ENCODE measurements at regions not wholly inside any gene's neighbourhood (a gene's known extent, or its start where the extent isn't known, plus 50 kb on each side); places are given as distances from the start of the nearest gene placed in this dataset.

GRCh38 chr6:79776076-79776475 is 144.9 kb downstream of the SH3BGRL2 start:
- no peak for DNase-seq (ENCODE audit: low read depth, low spot score)

GRCh38 chr6:79775222-79775621 is 144.1 kb downstream of the SH3BGRL2 start:
- DNase-seq (ENCODE audit: low read depth, low spot score): no peak

GRCh38 chr6:79764747-79765146 is 133.6 kb downstream of the SH3BGRL2 start:
- no peak for DNase-seq (ENCODE audit: low read depth, low spot score)

- no peak for DNase-seq (ENCODE audit: low read depth, low spot score)
Observed at GRCh38 chr6:79763301-79763700, 132.2 kb downstream of the SH3BGRL2 start.

GRCh38 chr6:79762370-79762769 is 131.2 kb downstream of the SH3BGRL2 start:
- DNase-seq (ENCODE audit: low read depth, low spot score): no peak

GRCh38 chr6:79756496-79756895 is 125.4 kb downstream of the SH3BGRL2 start:
- DNase-seq (ENCODE audit: low read depth, low spot score): no peak

GRCh38 chr6:79755967-79756366 is 124.8 kb downstream of the SH3BGRL2 start:
- DNase-seq (ENCODE audit: low read depth, low spot score): no peak

All from brain pericyte (primary cell).